HG03520 (cell line): ENCODE measurements at regions not wholly inside any gene's neighbourhood (a gene's known extent, or its start where the extent isn't known, plus 50 kb on each side); places are given as distances from the start of the nearest gene placed in this dataset.

Experiments used
- ATAC-seq: cut with Tn5 transposase; IDR thresholded peaks from one replicate; pipeline ENCODE4 v1.9.1; 2021; ENCODE audit warnings: mild to moderate bottlenecking, moderate library complexity; ENCODE audit not compliant: unreplicated experiment

DNA sequence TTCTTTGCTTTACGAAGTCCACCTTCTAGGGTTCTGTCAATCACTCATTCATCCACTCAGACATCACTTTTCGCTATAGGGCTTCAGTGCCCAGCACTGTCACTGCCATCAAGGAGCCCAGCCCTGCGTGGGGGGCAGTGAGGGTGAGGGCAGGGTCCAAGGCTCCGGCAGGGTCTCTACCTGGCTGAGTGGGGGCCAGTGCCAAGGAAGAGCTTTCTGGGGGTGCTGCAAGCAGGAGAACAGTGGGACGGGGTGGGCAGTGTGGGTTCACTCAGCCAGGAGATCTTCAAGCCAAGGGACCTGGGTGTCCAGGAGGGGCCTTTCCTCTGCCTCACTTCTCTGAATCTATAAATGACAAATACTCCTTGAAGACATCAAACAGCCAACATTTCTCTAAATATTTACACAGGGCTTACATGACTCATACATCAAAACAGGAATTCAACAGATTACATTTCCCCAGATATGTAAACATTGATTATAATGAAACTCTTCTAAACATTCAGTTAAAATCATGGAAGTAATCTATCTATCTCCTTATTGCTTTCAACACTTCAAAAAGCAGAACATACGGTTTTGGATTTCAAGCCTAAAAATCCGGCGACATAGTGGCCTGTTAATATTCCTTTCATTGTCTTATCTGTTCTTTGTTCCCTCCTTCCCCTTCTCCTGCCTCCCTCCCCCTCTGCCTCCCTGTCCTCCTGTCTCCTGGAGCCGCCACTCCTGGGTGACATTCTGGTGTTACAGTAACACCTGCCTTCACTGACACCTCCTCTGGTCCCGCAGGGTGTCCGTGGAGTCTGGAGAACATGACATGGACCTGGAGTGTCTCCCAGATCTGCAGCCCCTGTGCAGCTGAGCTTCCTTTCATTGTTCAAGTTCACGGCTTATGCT, 94.4 kb upstream of the ADRA2C start:
- ATAC-seq = no peak

DNA sequence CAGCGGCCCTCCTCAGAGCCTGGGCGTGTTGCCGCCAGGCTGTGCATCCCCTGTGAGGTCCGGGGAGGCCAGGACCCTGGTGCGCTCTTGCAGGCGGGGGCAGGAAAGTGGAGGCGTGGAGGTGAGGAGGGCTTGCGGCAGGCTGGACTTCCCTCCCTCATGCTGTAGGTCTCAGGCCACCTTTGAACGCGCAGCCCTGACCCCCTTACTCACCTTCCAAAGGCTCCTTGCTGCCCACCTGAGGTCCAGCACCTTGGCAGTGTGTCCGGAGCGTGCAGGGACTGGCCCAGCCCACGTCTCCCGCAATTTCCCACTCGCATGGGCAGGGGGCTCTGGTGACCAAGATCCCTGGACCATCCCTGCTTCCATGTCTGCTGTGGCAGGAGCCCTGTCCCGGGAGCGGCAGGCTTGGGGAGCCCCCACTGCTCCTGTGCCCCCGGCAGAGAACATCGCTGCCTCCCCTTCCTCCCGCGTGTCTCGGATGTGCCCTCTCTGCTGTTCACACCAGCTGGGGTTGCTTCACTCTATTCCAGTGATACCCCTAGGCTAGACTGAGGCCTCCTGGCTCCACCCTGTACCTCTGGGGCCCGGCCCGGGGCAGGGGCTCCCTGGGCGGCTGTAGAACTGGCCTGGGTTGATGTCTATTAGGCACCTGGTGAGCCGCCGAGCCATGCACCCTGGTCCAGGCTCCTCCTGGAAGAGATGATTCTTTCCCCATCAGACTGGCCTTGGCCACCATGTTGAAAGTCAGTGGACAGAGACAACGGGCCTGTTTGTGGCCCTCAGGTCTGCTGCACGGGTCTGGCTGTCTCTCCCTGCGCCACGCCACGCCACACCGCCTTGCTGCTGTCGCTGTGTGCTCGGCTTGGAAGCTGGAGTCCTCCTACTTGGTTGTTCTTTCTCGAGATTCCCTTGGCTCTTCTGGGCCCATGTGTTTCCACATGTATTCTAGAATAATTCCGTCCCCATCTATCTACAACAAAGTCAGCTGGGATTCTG, 95.4 kb upstream of the ADRA2C start:
- ATAC-seq = no peak

DNA sequence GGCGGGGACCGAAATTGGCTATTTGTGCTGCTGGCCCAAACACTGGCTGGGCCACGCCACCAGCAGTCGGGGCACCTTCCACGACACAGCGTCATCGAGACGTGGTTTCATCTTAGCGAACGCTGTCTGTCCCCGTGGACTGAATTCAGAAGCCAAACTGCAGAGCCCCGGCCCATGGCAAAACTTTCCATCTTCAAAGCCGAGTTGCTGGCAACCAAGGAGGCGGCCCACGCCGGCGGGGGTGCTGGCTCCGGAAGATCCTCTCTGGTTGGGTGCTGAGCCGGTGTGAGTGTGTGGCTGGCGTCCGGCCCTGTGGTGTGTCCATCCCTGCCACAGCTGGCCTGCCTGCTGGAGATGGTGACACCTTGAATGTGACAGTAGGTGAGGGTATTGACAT, 96.6 kb upstream of the ADRA2C start:
- ATAC-seq = no peak

DNA sequence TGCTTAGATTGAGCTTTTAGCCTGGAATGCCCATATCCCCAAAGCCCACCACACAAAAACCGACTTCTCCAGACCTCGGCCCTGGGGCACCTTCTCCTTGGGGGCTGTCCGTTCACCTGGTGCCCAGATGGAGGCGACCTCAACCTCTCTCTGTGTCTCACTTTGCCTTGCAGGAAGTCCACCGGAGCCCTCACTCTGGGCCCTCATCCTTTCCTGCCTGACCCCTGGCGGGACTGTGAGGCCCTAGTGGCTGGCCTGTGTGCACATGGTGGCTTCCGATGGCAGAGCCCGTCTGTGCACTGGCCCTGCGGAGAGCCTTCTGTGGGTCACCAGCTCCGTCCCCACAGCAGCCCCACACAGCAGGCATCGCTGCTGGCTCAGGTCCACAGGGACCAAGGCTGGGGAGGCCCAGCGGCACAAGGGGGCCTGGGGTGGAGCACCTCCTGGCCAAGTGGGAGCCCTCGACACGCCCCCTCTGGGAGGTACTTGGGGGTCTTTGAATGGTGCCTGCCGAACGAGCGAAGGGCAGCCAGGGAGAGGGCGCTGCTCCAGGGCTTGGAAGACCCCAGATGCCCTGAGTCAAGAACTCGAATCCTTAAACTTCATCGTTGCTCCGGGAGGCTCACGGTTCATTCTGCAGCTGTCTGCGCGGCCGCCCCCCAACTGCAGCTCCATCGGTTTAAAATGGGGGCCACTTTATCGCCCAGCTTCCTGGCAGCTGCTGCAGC, 97.2 kb upstream of the ADRA2C start:
- no peak for ATAC-seq

DNA sequence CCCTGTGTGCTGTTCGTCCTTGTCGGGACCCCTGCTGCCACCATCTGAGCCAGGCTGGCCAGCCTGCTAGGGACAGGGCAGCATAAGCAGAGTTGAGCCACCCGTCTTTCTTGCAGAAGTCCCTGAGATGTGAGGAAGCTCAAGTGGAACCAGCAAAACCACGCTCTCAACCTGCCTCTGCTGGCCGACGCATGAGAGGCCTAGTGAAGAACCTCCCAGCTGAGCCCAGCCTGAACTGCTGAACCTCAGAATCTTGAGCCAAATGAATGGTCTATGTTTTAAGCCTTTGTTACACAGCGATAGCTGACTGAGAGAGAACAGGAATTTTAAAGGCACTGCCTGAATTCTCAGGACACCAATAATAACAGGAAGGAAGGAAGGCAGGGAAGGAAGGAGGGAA, 98.9 kb upstream of the ADRA2C start:
- ATAC-seq = no peak

DNA sequence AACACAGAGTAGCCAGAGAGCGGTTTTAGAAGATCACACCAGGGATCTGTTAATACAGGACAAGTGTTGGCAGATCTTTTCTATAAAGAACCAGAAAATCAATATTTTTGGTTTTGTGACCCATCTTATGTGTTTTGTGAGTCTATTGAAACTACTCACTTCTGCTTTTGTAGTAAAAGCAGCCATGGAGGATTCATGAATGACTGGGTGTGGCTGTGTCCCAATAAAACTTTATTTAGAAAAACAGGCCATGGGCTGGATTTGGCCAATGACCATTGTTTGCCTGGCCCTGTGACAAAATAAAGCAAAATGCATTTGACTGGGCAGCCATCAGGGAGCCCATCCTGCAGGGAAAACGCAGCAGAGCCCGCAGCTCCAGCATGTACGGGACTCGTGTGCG, 99.9 kb upstream of the ADRA2C start:
- peak; percentile 46 for ATAC-seq

DNA sequence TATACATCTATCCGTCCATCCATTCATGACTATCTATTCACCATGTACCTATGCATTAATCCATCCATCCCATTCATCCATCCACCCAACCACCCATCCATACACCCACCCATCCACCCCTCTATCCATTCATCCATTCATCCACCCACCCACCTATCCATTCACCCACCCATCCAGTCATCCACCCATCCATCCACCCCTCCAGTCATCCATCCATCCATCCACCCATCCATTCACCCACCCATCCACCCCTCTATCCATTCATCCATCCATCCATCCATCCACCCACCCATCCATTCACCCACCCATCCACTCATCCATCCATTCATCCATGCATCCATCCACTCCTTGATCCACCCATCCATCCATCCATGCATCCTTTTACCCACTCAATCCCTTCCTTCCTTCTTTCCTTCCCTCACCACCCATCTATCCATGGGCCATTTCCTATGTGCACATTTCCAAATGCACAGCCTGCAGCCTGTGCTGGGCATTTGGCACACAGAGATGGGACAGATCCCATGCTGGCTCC, 100.8 kb upstream of the ADRA2C start:
- no peak for ATAC-seq

DNA sequence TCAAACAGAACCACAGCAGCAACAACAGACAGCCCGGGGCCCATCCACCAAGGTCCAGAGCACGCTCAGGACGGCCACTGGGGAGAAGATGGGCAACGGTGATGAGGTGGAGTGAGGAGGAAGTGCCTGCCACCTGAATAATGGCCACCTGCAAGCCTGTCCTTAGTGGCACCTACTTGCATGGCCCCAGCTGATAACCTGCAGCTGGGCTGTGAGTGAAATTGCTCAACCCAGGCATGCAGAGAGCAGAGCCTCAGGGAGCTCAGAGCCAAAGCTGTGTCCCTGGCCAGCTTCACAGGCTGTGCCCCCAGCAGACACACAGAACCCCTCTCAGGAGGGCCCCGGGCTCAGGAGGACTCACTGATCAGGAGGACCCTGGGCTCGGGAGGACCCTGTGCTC, 102.4 kb upstream of the ADRA2C start:
- no peak for ATAC-seq

DNA sequence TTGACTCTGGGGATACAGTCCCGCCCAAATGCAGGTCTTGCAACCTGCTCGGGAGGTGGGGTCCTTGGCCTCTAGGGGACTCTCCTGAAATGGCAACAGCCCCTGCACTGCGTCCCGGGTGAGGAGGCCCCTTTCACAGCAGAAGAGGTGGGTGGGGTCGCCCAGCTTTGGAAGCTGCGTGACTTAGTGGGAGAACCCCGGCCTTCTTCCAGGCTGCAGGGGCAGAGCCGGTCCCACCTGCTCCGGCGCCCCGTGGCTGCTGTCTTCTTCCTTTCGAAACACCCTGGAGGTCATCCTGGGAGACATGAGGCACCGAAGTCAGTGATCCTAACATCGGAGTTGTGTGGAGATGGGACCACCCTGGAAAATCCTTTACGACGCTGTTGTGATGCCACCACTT, 103.7 kb upstream of the ADRA2C start:
- ATAC-seq = no peak

DNA sequence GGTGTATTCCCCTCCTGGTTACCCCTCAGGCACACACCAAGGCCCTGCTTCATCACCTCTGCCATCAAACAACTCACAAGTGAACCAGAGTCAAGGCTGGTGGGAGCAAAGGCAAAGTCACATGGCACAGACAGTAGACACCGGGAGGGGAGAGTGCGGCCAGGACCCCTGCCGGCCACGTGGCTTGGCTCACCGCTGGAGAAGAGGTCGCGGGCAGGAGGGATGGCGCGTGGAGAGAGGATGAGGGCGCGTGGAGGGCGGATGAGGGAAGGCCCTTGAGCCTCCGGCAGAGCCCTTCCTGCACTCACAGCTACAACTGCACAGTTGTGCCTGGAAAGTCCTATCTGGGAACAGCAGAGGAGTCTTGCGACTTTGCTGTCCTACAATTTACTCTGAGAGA, 104.2 kb upstream of the ADRA2C start:
- ATAC-seq = no peak

DNA sequence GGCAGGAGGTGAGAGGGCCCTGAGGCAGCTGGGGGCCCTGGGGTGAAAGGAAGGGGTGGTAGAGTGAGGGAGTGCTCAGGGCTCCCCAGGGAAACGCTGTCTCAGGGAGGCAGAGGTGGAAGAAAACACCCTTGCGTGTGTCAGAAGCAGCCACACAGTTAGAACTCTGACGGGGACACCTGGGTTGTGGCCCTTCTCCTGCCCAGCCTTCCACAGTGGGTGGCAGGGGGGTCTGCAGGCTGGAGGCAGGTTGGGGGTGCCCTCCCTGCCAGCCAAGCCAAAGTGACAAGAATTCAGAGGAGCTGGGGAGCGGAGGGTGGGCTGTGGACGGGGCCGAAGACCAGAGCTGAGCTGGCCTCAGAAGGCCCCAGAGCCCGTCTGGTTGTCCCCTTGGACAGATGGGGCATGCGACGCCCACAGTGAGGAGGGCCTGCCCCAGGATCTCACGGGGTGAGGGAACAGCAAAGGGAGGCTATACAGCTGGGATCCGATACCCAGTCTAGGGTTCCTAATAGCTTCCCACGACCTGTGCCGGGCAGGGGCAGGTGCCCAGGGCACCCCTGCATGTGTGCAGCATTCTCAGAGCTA, 105.2 kb upstream of the ADRA2C start:
- no peak for ATAC-seq

DNA sequence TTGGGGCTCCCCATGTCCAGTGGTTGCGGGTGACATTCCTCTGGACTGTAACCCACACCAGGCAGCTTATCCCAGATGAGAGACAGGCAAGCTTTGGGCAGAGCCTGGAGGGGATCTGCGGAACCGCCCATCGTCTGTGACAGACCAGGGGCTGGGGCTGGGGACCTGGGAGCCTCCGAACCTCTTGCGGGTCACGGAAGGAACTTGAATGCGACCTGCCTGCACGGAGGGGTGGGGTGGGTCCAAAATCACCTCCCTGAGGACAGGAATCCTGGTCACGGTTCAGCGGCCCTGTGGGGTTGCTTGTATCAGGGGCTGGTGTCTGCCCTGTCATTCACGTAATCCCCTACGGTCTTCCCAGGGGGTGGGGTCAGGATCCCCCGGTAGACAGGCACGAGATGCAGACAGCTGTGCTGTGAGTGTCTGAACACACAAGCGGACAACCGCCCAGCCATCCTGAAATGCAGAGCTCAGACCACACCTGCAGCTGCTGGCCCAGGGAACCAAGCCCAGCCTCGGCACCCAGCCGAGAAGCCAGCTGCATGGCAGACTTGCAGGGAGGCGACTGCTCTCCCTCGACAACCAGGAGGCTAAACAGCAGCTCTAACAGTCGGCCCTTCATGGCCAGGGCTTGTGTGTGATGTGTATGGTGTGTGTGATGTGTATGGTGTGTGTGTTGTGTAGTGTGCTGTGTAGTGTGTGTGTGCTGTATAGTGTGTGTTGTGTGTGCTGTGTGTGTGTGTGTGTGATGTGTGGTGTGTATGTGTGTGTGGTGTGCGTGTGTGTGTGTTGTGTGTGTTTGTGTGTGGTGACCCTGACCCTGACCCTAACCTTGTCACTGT, 105.9 kb upstream of the ADRA2C start:
- ATAC-seq = no peak

DNA sequence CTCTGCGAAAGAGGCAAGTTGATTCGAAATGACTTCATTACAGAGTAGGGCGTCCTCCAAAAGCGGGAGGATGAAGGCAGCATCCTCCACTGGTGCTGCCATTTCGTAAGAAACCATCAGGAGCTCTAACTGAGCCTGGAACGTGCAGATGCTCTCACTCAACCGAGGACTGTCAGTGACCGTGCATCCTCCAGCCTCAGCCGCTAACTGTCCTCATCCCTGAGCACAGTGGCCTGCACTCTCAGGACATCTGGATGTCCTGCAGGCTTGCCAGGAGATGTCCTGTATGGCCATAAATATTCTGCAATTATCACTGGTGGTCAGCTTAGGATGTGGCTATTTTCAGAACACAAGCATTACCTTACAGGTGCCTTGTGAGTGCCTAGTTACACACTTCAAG, 107.1 kb upstream of the ADRA2C start:
- no peak for ATAC-seq

DNA sequence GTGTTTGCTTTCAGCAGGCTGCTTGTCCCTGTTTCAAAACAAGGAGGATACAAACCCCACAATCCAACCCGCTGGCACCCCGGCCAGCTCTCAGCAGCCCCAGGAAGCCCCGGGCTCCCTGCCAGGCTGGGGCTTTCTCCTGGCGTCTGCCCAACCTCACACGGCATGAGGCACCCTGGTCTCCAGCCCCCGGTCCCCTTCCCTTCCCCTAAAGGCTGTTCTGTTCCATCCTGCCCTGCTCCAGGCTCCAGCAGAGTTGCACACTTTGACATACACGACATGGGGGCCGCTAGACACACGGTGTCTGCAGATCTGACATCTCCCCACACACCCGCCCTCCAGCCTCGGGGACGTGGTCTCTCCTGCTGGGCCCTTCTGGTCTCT, 107.7 kb upstream of the ADRA2C start:
- no peak for ATAC-seq

DNA sequence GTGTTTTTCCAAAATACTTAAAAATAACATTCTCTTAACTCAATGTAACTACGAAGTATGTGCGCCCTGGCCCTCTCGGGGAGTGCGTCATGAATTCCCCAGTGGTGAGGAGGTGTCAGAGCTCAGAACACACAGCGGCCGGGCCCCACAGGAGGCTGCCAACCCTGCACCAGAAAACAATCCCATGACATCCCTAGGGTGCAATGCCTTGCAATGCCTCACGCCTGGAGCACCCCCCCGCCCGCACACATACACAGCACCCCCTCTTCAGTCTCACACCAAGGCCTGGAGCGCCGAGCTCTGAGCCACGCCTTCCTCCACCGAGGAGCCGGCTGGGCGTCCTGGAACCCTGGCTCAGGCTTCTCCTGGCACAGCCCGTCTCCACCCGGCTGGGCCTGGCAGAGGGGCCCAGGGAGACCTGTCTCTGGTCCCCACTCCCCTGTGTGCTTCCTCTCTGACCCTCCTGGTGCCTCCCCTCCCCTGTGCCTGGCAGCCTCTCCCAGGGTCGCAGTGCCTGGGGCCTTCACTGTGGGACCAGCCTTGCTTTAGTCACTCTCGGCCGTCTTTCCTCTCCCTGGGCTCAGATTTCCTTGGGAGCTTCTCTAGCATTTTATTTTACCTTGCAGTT, 108.2 kb upstream of the ADRA2C start:
- no peak for ATAC-seq

DNA sequence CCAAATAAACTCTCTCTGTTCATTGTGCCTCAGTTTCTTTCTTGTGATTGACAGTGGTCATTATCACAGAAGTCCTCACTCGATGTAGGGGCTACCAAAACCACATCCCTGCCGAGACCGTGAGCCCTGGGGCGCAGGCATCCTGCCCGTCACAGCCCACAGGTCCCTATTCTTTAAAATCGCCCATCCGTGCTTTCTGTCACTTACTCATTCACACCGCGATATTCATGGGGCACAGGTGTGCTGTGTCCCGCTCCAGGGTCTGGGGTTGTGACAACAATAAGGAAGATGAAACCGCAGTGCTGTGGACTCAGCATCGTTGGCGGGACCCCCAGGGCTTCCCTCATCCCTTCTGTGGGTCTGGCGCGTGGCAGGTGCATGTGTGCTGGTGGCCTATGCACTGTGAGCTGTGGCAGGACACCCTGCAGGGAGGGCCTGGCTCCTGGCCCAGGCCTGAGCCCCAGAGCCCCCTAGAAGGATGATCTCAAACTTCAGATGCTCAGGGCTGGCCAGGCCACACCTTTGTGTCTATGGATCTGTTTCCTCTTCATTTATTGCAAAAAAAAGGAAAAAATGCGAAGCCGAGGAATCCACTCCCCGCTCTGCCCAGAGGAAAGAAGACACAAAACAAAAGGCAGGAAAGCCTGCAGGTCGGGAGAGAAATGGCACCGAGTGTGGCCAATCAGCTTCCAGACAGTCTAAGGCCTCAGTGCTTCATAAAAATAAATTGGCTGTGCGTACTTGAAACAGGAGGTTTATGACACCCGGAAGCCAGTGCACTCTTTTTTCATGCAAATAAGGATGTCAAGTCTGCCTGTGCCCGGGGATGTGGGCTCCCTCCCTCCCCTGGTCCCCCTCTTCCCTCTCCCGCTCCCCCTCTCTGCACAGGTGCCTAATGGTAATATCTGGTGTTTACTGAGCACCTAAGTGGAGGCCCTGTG, 109.5 kb upstream of the ADRA2C start:
- ATAC-seq = no peak

DNA sequence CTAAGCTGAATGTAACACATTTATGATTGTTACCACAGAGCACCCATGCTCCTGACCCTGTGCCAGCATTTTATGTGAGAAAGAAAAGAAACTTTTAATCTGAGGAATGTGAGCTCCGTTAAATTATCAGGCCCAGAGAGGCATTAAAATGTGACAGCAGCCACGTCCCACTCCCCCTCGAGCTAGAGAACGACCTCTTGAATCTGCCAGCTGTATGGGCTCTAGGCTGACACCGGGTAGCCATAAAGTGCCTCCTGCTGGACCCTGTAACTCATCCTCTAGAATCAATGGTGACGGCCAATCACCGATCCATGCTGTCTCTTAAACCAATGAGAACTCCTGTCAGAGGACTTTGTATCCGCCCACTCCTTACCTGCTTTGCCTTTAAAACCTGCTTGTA, 110.2 kb upstream of the ADRA2C start:
- ATAC-seq = no peak

DNA sequence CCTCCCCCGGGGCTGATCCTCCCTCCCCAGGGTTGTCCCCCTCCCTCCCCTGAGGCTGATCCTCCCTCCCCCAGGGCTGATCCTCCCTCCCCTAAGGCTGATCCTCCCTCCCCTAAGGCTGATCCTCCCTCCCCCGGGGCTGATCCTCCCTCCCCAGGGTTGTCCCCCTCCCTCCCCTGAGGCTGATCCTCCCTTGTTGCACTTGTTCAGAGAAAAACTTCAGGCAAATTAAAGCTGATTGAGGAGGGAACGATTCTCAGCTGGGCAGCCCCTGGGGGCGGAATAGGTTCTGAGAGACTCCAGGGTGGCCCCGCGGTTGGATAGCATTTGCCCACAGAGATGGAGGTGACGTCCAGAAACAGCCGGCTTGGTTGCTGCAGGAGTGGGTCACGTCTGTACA, 110.7 kb upstream of the ADRA2C start:
- ATAC-seq = no peak
